A673 (cell line): ENCODE measurements at regions not wholly inside any gene's neighbourhood (a gene's known extent, or its start where the extent isn't known, plus 50 kb on each side); places are given as distances from the start of the nearest gene placed in this dataset.

ENCODE experiments used
- BruUV-seq: library from RNA; stranded (reverse); fragments of 400-500 nt; replicated peaks from 2 replicates; lab custom pipeline; 2021; lab: Mats Ljungman, UMichigan
- CTCF ChIA-PET: fragments of 300-600 bp; sonication (Branson Sonifier 250); formaldehyde crosslinking; loops from one replicate; lab custom pipeline; 2022; ENCODE audit warnings: antibody characterized with exemption; lab: Charles Lee
- POLR2A ChIA-PET: fragments of 300-600 bp; sonication (Branson Sonifier 250); formaldehyde crosslinking; loops from one replicate; lab custom pipeline; 2022; ENCODE audit warnings: antibody characterized with exemption; ENCODE audit not compliant: low non-redundant PET; lab: Charles Lee
- DNase-seq: peaks from one replicate; pipeline ENCODE4 v3.0.0-alpha.2; 2015; ENCODE audit warnings: low spot score
- H3K27ac ChIP-seq: fragments of 200-600 bp; sonication (generic); 2 replicates; pipeline ENCODE4 v1.5.1; 2016; ENCODE audit warnings: mixed run types, low read depth, mild to moderate bottlenecking, mixed read lengths, antibody characterized with exemption, low read length; ENCODE audit not compliant: poor library complexity, severe bottlenecking
- H3K27me3 ChIP-seq: fragments of 200-600 bp; sonication (generic); replicated peaks from 2 replicates; pipeline ENCODE4 v1.6.1; 2017; ENCODE audit warnings: mixed run types, low read depth, mild to moderate bottlenecking, mixed read lengths, antibody characterized with exemption, low read length; ENCODE audit not compliant: insufficient read depth, poor library complexity
- H3K36me3 ChIP-seq: fragments of 200-600 bp; sonication (generic); 2 replicates; pipeline ENCODE4 v1.6.1; 2016; ENCODE audit warnings: mixed run types, mild to moderate bottlenecking, mixed read lengths, antibody characterized with exemption, low read length; ENCODE audit not compliant: insufficient read depth, poor library complexity, severe bottlenecking
- H3K4me1 ChIP-seq: fragments of 200-600 bp; sonication (generic); 2 replicates; pipeline ENCODE4 v1.6.1; 2017; ENCODE audit warnings: mixed run types, mild to moderate bottlenecking, mixed read lengths, antibody characterized with exemption, low read length; ENCODE audit not compliant: insufficient read depth, poor library complexity, severe bottlenecking
- H3K4me3 ChIP-seq: fragments of 200-600 bp; sonication (generic); 2 replicates; pipeline ENCODE4 v1.5.1; 2016; ENCODE audit warnings: low read depth, mixed run types, mild to moderate bottlenecking, mixed read lengths, low read length; ENCODE audit not compliant: poor library complexity, severe bottlenecking
- H3K9me3 ChIP-seq: fragments of 200-600 bp; sonication (generic); 2 replicates; pipeline ENCODE4 v1.6.1; 2016; ENCODE audit warnings: mixed run types, low read depth, mild to moderate bottlenecking, mixed read lengths, antibody characterized with exemption, low read length; ENCODE audit not compliant: poor library complexity, severe bottlenecking
- EZH2 ChIP-seq: fragments of 200-600 bp; sonication (generic); IDR thresholded peaks from 2 replicates; pipeline ENCODE4 v1.6.1; 2017; ENCODE audit warnings: borderline replicate concordance, low read depth, mild to moderate bottlenecking, mixed read lengths, antibody characterized with exemption, low read length; ENCODE audit not compliant: poor library complexity, severe bottlenecking
- intact Hi-C: fragments of 100-400 bp; cut with micrococcal nuclease; formaldehyde crosslinking; loops from one replicate; pipeline ENCODE4 v1.10.0; 2022; ENCODE audit not compliant: unreplicated experiment
- TF ChIP-seq, protein P1 (sequence below): fragments of 300-800, 200-600 bp; sonication (generic); conservative IDR thresholded peaks from 2 replicates; pipeline ENCODE4 v1.5.1; 2017; ENCODE audit warnings: low read depth, mild to moderate bottlenecking, antibody characterized with exemption, low read length, moderate library complexity, mixed read lengths

DNA sequence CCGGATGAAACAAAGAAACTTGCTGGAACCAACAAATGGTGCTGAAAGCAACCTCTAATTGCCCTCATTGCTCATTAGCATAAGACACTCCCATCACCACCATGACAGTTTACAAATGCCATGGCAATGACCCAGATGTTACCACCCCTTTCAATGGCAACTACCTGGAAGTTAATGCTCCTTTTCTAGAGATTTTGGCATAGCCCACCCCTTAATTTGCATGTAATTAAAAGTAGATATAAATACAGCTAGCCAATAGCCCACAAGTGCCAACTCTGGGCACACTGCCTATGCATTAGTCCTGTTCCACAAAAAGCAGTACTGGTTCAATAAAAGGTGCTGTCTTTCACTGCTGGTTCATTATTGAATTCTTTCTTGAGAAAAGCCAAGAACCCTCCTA is 410.3 kb upstream of the PPP1R2C start:
- intact Hi-C loops = no loop called here
- no peaks in the 10 kb centered on the region for H3K36me3 ChIP-seq
- no peak overlapping the region for H3K4me3 ChIP-seq
- H3K9me3 ChIP-seq = no peaks in the 10 kb centered on the region
- ChIA-PET CTCF (no interaction called here), POLR2A (no interaction called here)
- H3K27ac ChIP-seq = no peak overlapping the region
- no peak for DNase-seq
- no peaks in the 10 kb centered on the region for H3K27me3 ChIP-seq
- TF ChIP-seq, protein P1, sequence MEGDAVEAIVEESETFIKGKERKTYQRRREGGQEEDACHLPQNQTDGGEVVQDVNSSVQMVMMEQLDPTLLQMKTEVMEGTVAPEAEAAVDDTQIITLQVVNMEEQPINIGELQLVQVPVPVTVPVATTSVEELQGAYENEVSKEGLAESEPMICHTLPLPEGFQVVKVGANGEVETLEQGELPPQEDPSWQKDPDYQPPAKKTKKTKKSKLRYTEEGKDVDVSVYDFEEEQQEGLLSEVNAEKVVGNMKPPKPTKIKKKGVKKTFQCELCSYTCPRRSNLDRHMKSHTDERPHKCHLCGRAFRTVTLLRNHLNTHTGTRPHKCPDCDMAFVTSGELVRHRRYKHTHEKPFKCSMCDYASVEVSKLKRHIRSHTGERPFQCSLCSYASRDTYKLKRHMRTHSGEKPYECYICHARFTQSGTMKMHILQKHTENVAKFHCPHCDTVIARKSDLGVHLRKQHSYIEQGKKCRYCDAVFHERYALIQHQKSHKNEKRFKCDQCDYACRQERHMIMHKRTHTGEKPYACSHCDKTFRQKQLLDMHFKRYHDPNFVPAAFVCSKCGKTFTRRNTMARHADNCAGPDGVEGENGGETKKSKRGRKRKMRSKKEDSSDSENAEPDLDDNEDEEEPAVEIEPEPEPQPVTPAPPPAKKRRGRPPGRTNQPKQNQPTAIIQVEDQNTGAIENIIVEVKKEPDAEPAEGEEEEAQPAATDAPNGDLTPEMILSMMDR = no peak
- no peak for TF ChIP-seq EZH2
- no TSS peak for BruUV-seq
- no peaks in the 10 kb centered on the region for H3K4me1 ChIP-seq

DNA sequence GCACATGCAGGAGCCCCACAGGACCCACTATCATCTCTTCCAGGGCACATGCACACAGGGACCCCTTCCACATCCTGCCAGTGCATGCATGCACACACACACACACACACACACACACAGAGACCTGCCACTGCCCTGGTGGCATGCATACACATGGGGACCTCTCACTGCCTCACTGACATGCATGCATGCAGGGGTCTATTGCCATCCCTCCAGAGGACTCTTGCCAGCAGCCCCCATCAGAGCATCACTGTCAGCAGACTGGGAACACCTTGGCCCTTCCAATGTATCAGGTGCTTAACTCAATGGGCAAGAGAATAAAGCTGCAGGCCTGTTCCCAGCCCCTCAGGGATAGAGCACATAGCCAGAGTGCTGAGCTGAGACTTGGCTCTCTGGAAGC is 433.6 kb upstream of the PPP1R2C start:
- no peak for DNase-seq
- no TSS peak for BruUV-seq
- POLR2A ChIA-PET = no interaction called here
- TF ChIP-seq, protein P1 = no peak
- no peak for TF ChIP-seq EZH2
- H3K4me1 ChIP-seq = no peaks in the 10 kb centered on the region
- no peaks in the 10 kb centered on the region for H3K27me3 ChIP-seq
- CTCF ChIA-PET = no interaction called here
- intact Hi-C loops = no loop called here
- H3K36me3 ChIP-seq = no peaks in the 10 kb centered on the region
- no peaks in the 10 kb centered on the region for H3K9me3 ChIP-seq
- no peak overlapping the region for H3K4me3 ChIP-seq
- H3K27ac ChIP-seq = no peak overlapping the region

DNA sequence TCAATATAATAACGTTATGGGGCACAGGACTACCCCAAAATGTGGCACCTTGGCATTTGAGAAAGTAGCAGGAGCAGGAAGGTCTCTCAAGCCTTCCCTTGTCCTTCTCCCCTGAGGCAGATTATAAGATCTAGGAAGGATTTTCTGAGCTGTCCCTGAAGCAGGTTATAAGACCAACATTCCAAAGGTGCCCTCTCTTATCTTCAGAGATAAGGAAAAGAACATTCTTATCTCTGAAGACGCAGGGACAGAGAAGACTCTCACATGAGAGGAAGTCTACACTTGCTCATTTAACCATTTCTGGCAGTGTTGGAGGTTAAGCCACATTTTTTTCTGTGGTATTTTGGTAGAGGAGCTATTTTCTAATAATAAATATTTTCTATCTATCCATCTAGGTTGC is 437.9 kb upstream of the MAOA start:
- no peaks in the 10 kb centered on the region for H3K36me3 ChIP-seq
- POLR2A ChIA-PET = no interaction called here
- CTCF ChIA-PET = no interaction called here
- intact Hi-C loops = no loop called here
- H3K4me1 ChIP-seq = no peaks in the 10 kb centered on the region
- no peaks in the 10 kb centered on the region for H3K27me3 ChIP-seq
- no TSS peak for BruUV-seq
- TF ChIP-seq EZH2 = no peak
- TF ChIP-seq, protein P1 = no peak
- H3K4me3 ChIP-seq = no peak overlapping the region
- H3K27ac ChIP-seq = no peak overlapping the region
- H3K9me3 ChIP-seq = no peaks in the 10 kb centered on the region
- no peak for DNase-seq
